Osteocyte (in vitro differentiated cells): ENCODE measurements at regions not wholly inside any gene's neighbourhood (a gene's known extent, or its start where the extent isn't known, plus 50 kb on each side); places are given as distances from the start of the nearest gene placed in this dataset.

ENCODE experiments used
- DNase-seq: peaks from one replicate; pipeline ENCODE4 v3.0.0; 2021; ENCODE audit warnings: mixed read lengths; ENCODE audit not compliant: unreplicated experiment; ENCODE audit errors: extremely low spot score
- H3K27ac Mint-ChIP-seq: one replicate; pipeline ENCODE4 v1.8.0; 2021; ENCODE audit warnings: mild to moderate bottlenecking, mixed read lengths; ENCODE audit not compliant: unreplicated experiment
- H3K27me3 Mint-ChIP-seq: one replicate; pipeline ENCODE4 v1.8.0; 2021; ENCODE audit warnings: mixed read lengths; ENCODE audit not compliant: unreplicated experiment
- H3K36me3 Mint-ChIP-seq: one replicate; pipeline ENCODE4 v1.8.0; 2021; ENCODE audit warnings: mixed read lengths; ENCODE audit not compliant: unreplicated experiment
- H3K4me1 Mint-ChIP-seq: one replicate; pipeline ENCODE4 v1.8.0; 2021; ENCODE audit warnings: mixed read lengths; ENCODE audit not compliant: unreplicated experiment
- H3K4me3 Mint-ChIP-seq: one replicate; pipeline ENCODE4 v1.8.0; 2021; ENCODE audit warnings: mild to moderate bottlenecking, moderate library complexity, mixed read lengths; ENCODE audit not compliant: unreplicated experiment
- H3K9me3 Mint-ChIP-seq: one replicate; pipeline ENCODE4 v1.8.0; 2021; ENCODE audit warnings: mixed read lengths; ENCODE audit not compliant: unreplicated experiment
- CTCF ChIP-seq: fragments of 200-600 bp; sonication (generic); IDR thresholded peaks from 2 replicates; pipeline ENCODE4 v1.5.0; 2021; ENCODE audit warnings: antibody characterized with exemption, mild to moderate bottlenecking, moderate library complexity

GRCh38 chr3:107208796-107209195 is 168.4 kb upstream of the CCDC54 start:
- peaks cover 57% of the 10 kb centered on the region for H3K4me1 Mint-ChIP-seq
- TF ChIP-seq CTCF = no peak
- H3K27me3 Mint-ChIP-seq = no peaks in the 10 kb centered on the region
- H3K9me3 Mint-ChIP-seq = no peaks in the 10 kb centered on the region
- no peaks in the 10 kb centered on the region for H3K36me3 Mint-ChIP-seq
- H3K4me3 Mint-ChIP-seq = peak overlapping the region; percentile 46
- H3K27ac Mint-ChIP-seq = peak overlapping the region; percentile 90
- DNase-seq = no peak

GRCh38 chr3:107209302-107209990 is 167.8 kb upstream of the CCDC54 start:
- Mint-ChIP-seq H3K4me1 (peaks cover 59% of the 10 kb centered on the region), H3K9me3 (peaks cover 4% of the 10 kb centered on the region), H3K36me3 (no peaks in the 10 kb centered on the region), H3K4me3 (no peak overlapping the region), H3K27ac (peak overlapping the region; percentile 90), H3K27me3 (no peaks in the 10 kb centered on the region)
- no peak for DNase-seq
- no peak for TF ChIP-seq CTCF

- Mint-ChIP-seq H3K4me3 (no peak overlapping the region), H3K4me1 (peaks cover 57% of the 10 kb centered on the region)
- TF ChIP-seq CTCF = no peak
Observed at GRCh38 chr3:107211608-107212007, 165.6 kb upstream of the CCDC54 start.

GRCh38 chr3:107212618-107213017 is 164.6 kb upstream of the CCDC54 start:
- no peak for DNase-seq
- no peaks in the 10 kb centered on the region for H3K36me3 Mint-ChIP-seq
- H3K27me3 Mint-ChIP-seq = no peaks in the 10 kb centered on the region
- peaks cover 55% of the 10 kb centered on the region for H3K4me1 Mint-ChIP-seq
- TF ChIP-seq CTCF = no peak
- H3K9me3 Mint-ChIP-seq = peaks cover 5% of the 10 kb centered on the region
- no peak overlapping the region for H3K4me3 Mint-ChIP-seq
- H3K27ac Mint-ChIP-seq = no peak overlapping the region

More at GRCh38 chr3:107211608-107212007, 165.6 kb upstream of the CCDC54 start:
- H3K9me3 Mint-ChIP-seq = peaks cover 5% of the 10 kb centered on the region
- no peak for DNase-seq
- H3K36me3 Mint-ChIP-seq = no peaks in the 10 kb centered on the region
- H3K27ac Mint-ChIP-seq = no peak overlapping the region
- no peaks in the 10 kb centered on the region for H3K27me3 Mint-ChIP-seq

GRCh38 chr3:107213044-107213669 is 164.1 kb upstream of the CCDC54 start:
- H3K27ac Mint-ChIP-seq = no peak overlapping the region
- peaks cover 5% of the 10 kb centered on the region for H3K9me3 Mint-ChIP-seq
- peaks cover 54% of the 10 kb centered on the region for H3K4me1 Mint-ChIP-seq
- H3K27me3 Mint-ChIP-seq = no peaks in the 10 kb centered on the region
- TF ChIP-seq CTCF = no peak
- no peak for DNase-seq
- H3K36me3 Mint-ChIP-seq = no peaks in the 10 kb centered on the region
- no peak overlapping the region for H3K4me3 Mint-ChIP-seq
